ENCODE measurements at regions not wholly inside any gene's neighbourhood (a gene's known extent, or its start where the extent isn't known, plus 50 kb on each side); places are given as distances from the start of the nearest gene placed in this dataset.

DNA sequence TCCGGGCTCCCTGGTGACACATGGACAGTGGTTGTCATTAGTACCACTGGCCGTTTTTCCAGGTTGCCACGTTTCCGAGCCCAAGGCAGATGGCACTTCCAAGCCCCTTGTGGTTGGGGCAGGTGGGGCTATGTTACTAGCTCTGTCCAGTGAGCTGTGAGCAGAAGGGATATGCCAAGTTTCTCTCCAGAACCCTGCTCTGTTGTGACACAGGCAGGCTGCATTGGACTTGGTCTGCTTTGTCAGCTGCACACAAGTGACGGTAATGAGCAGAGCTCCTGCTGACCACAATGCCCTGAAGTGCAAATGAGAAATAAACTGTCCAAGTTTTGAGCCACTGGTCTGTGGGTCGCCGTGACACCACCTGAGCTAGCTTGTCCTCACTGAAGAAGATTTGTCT lies 118.8 kb downstream of the GYPC start:
- Histone ChIP-seq H3K79me2 (ENCODE audit: control insufficient read depth, insufficient read depth, low read length) (no peaks in the 10 kb centered on the region), H3K9me1 (ENCODE audit: control insufficient read depth, extremely low read depth, insufficient read depth, low read length) (no peaks in the 10 kb centered on the region), H3K36me3 (ENCODE audit: control insufficient read depth in 2 of 2, extremely low read depth in 1 of 2, insufficient read depth in 2 of 2, low read length in 2 of 2) (no peaks in the 10 kb centered on the region), H3K4me3 (ENCODE audit: control insufficient read depth in 2 of 3, extremely low read depth in 1 of 3, insufficient read depth in 2 of 3, low read depth in 1 of 3, low read length in 3 of 3) (no peak overlapping the region), H3K4me1 (ENCODE audit: control insufficient read depth, extremely low read depth, insufficient read depth, low read length) (peaks cover 4% of the 10 kb centered on the region), H3K4me2 (ENCODE audit: control insufficient read depth, extremely low read depth, insufficient read depth, low read depth, low read length) (no peak overlapping the region), H3K9ac (ENCODE audit: control insufficient read depth, extremely low read depth, insufficient read depth, low read length) (no peak overlapping the region), H2AFZ (ENCODE audit: control insufficient read depth, low read length) (no peak overlapping the region), H4K20me1 (ENCODE audit: control insufficient read depth, extremely low read depth, insufficient read depth, low read length) (no peaks in the 10 kb centered on the region), H3K9me3 (ENCODE audit: control insufficient read depth, low read depth, low read length) (no peaks in the 10 kb centered on the region), H3K27me3 (ENCODE audit: control insufficient read depth, extremely low read depth, insufficient read depth, low read length) (peaks cover 12% of the 10 kb centered on the region), H3K27ac (ENCODE audit: control insufficient read depth, insufficient read depth, low read length) (no peak overlapping the region)
- FAIRE-seq (no peak), DNase-seq (ENCODE audit: low read depth, low spot score) (no peak)
- TF ChIP-seq, protein P1, sequence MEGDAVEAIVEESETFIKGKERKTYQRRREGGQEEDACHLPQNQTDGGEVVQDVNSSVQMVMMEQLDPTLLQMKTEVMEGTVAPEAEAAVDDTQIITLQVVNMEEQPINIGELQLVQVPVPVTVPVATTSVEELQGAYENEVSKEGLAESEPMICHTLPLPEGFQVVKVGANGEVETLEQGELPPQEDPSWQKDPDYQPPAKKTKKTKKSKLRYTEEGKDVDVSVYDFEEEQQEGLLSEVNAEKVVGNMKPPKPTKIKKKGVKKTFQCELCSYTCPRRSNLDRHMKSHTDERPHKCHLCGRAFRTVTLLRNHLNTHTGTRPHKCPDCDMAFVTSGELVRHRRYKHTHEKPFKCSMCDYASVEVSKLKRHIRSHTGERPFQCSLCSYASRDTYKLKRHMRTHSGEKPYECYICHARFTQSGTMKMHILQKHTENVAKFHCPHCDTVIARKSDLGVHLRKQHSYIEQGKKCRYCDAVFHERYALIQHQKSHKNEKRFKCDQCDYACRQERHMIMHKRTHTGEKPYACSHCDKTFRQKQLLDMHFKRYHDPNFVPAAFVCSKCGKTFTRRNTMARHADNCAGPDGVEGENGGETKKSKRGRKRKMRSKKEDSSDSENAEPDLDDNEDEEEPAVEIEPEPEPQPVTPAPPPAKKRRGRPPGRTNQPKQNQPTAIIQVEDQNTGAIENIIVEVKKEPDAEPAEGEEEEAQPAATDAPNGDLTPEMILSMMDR (optimal IDR thresholded peaks at IDR 0.05 in 1 of 3, IDR thresholded peaks at IDR 0.05 in 1 of 3, conservative IDR thresholded peaks at IDR 0.05 in 1 of 3; ENCODE audit: extremely low read depth in 1 of 3, insufficient read depth in 2 of 3, low read length in 3 of 3), result no peak
- TF ChIP-seq EZH2 (IDR thresholded peaks at IDR 0.05; ENCODE audit: low read length), result no peak
- dilution Hi-C loops (cut with MboI; ENCODE audit: extremely low pct_ligation_motif_present, low sequenced_read_pairs), result no loop called here

GRCh38 chr2:126775300-126775985 lies 119.5 kb downstream of the GYPC start:
- Histone ChIP-seq H3K9ac (ENCODE audit: control insufficient read depth, extremely low read depth, insufficient read depth, low read length) (no peak overlapping the region), H3K27ac (ENCODE audit: control insufficient read depth, insufficient read depth, low read length) (no peak overlapping the region), H3K4me2 (ENCODE audit: control insufficient read depth, extremely low read depth, insufficient read depth, low read depth, low read length) (no peak overlapping the region), H3K27me3 (ENCODE audit: control insufficient read depth, extremely low read depth, insufficient read depth, low read length) (peaks cover 12% of the 10 kb centered on the region), H3K36me3 (ENCODE audit: control insufficient read depth in 2 of 2, extremely low read depth in 1 of 2, insufficient read depth in 2 of 2, low read length in 2 of 2) (no peaks in the 10 kb centered on the region), H3K4me1 (ENCODE audit: control insufficient read depth, extremely low read depth, insufficient read depth, low read length) (peaks cover 4% of the 10 kb centered on the region), H3K9me3 (ENCODE audit: control insufficient read depth, low read depth, low read length) (no peaks in the 10 kb centered on the region), H3K9me1 (ENCODE audit: control insufficient read depth, extremely low read depth, insufficient read depth, low read length) (no peaks in the 10 kb centered on the region), H4K20me1 (ENCODE audit: control insufficient read depth, extremely low read depth, insufficient read depth, low read length) (no peaks in the 10 kb centered on the region), H3K4me3 (ENCODE audit: control insufficient read depth in 2 of 3, extremely low read depth in 1 of 3, insufficient read depth in 2 of 3, low read depth in 1 of 3, low read length in 3 of 3) (no peak overlapping the region), H2AFZ (ENCODE audit: control insufficient read depth, low read length) (no peak overlapping the region), H3K79me2 (ENCODE audit: control insufficient read depth, insufficient read depth, low read length) (no peaks in the 10 kb centered on the region)
- DNase-seq (ENCODE audit: low read depth, low spot score), result no peak
- no peak for TF ChIP-seq EZH2 (IDR thresholded peaks at IDR 0.05; ENCODE audit: low read length)
- TF ChIP-seq, protein P1 (optimal IDR thresholded peaks at IDR 0.05 in 1 of 3, IDR thresholded peaks at IDR 0.05 in 1 of 3, conservative IDR thresholded peaks at IDR 0.05 in 1 of 3; ENCODE audit: extremely low read depth in 1 of 3, insufficient read depth in 2 of 3, low read length in 3 of 3), result no peak
- FAIRE-seq, result no peak
- dilution Hi-C loops (cut with MboI; ENCODE audit: extremely low pct_ligation_motif_present, low sequenced_read_pairs), result no loop called here

All from keratinocyte (primary cell).